Hematopoietic multipotent progenitor cell treated with erythropoietin and hydrocortisone succinate and interleukin-3 and kit ligand, for 6 days (in vitro differentiated cells): ENCODE measurements at regions not wholly inside any gene's neighbourhood (a gene's known extent, or its start where the extent isn't known, plus 50 kb on each side); places are given as distances from the start of the nearest gene placed in this dataset.

Source experiments
- DNase-seq: peaks from one replicate; pipeline ENCODE4 v3.0.0-alpha.2; 2015

GRCh38 chr2:6301426-6301825 is 564.3 kb downstream of the CMPK2 start:
- DNase-seq = no peak

- no peak for DNase-seq
Observed at GRCh38 chr2:6308986-6309385, 556.7 kb downstream of the CMPK2 start.

- no peak for DNase-seq
Observed at GRCh38 chr2:6309415-6310255, 556.1 kb downstream of the CMPK2 start.

GRCh38 chr2:6310256-6311215 is 555.2 kb downstream of the CMPK2 start:
- no peak for DNase-seq

DNA sequence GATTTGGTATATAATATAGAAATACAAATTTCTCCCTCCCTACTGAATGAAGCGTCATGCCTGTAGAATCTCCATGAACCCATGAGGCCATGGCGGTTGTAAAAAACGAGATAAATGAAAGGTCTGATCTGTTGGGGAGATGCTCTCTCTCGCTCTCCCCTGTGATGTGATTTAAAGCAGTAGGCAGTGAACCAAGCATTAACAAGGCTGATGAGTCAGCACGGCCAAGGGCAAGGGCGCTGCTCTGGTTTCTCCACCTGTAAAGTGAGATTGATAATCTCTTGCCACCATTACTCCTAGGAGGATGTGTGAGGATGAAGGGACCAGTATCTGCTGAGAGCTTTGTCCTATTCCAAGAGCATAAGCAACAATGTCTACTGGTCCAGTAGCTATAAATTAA is 553.3 kb downstream of the CMPK2 start:
- no peak for DNase-seq

GRCh38 chr2:6314218-6314960 is 551.3 kb downstream of the CMPK2 start:
- DNase-seq = no peak

GRCh38 chr2:6325616-6326015 is 540.1 kb downstream of the CMPK2 start:
- DNase-seq = no peak

DNA sequence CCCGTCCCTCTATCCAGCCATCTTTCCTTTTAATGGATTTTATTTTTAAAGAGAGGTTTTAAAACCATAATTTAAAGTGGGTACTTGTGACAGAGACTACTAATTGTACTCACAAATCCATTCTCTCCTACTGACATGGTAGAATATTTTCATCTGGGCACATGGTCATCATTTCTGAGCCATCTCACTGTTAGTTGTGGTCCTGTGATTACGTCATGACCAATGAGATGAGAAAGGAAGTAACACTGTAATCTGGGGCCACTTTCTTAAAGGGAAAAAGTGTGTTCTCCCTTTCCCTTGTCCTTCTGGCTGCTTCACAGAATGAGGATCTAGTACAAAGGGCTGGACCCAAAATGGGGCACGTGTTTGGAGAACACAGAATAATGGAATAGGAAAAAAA is 538.7 kb downstream of the CMPK2 start:
- DNase-seq = no peak

DNA sequence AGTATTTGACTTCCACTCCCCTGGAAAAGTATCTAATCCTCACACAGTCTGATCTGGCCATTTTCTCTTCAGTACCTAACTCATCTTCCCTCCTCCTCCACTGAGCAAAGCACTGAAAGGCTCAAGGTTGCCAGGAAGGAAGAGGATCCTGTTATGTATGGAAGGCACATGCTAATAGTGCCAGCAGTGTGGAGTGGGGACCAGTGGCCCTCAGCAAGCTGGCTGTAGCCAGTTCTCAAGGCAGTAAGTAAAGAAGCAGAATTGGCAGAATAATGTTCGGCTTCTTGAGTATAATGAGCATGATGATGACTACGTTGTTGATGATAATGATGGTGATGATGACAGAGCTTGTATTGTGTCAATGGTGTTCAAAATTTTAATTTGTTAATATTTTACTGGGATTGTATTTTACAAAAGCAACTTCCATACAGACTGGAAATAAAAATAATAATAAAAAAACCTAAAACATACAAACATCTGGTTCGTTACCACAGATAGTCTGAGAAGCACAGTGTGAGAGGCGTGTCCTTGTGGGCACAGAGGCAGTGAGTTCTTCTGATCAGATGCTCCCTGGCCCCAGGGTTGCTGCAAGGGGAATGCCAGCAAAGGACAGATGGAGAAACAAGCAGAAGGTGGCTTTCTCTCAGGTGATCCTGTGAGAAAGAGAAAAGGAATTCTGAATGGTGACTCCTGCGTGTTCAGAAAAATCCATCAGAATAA is 528.8 kb downstream of the CMPK2 start:
- no peak for DNase-seq

- no peak for DNase-seq
Observed at GRCh38 chr2:6337472-6337820, 528.3 kb downstream of the CMPK2 start.

DNA sequence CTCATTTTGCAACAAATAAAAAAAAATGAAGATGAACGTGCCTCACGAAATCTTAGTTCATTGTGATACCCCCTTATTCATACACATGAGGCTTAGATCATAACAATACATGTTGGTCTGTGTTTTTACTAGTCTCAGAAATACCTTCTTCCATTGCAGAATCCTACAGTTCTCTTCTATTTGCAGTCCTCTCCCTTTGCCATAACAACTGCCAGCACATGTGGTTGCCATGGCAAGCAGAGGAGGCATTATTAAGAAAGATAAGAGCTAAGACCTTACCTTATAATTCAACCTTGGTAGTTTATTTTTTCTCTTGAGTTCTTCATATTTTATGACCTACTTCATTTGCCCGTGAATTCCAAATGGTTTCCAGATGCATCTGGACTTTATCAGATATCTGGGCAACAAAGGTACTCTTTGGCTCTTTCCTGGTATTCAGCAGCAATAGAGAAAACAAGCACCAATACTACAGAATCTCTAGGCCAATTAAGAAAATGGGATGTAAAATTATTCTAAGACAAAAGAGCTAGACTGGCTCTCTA is 524.0 kb downstream of the CMPK2 start:
- DNase-seq = no peak

GRCh38 chr2:6342273-6342920 is 523.3 kb downstream of the CMPK2 start:
- DNase-seq = no peak

GRCh38 chr2:6343076-6343475 is 522.6 kb downstream of the CMPK2 start:
- DNase-seq = no peak

DNA sequence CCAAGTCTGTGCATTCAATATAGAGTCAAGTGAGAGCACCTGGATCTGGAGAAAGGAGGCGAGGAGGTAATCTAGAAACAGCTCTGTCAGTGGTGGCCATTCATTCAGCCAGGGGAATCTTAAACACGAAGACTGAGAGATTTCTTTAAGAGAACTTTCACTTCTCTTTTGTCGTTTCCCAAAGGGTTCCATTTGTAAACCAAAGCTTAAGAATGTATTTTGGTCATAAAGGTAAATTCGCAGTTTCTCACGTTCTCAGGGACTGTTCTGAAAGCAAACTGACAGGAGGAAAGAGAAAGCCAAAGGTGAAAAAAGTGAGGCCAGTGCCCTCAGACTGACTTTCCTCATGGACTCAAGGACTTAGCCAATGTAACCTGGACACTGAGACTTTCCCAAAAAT is 513.5 kb downstream of the CMPK2 start:
- DNase-seq = no peak

- peak; percentile 7 for DNase-seq
Observed at GRCh38 chr2:6352906-6353515, 512.7 kb downstream of the CMPK2 start.

- DNase-seq = no peak
Observed at GRCh38 chr2:6353669-6354068, 512.0 kb downstream of the CMPK2 start.

DNA sequence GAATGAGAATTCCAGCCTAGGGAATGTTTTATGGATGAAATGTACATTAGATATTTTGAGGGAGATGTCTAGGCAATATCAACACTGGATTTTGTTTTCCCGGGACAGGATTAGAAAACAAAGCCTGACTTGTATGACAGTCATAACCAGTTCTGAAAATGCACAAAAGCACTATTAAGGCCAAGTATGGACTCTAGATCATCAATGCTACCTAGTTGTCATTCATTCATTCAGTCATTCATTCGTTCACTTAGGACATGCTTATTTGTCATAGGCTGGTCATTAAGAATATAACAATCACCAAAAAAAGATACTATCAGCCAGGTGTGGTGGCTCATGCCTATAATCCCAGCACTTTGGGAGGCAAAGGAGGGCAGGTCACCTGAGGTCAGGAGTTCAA is 511.2 kb downstream of the CMPK2 start:
- no peak for DNase-seq

DNA sequence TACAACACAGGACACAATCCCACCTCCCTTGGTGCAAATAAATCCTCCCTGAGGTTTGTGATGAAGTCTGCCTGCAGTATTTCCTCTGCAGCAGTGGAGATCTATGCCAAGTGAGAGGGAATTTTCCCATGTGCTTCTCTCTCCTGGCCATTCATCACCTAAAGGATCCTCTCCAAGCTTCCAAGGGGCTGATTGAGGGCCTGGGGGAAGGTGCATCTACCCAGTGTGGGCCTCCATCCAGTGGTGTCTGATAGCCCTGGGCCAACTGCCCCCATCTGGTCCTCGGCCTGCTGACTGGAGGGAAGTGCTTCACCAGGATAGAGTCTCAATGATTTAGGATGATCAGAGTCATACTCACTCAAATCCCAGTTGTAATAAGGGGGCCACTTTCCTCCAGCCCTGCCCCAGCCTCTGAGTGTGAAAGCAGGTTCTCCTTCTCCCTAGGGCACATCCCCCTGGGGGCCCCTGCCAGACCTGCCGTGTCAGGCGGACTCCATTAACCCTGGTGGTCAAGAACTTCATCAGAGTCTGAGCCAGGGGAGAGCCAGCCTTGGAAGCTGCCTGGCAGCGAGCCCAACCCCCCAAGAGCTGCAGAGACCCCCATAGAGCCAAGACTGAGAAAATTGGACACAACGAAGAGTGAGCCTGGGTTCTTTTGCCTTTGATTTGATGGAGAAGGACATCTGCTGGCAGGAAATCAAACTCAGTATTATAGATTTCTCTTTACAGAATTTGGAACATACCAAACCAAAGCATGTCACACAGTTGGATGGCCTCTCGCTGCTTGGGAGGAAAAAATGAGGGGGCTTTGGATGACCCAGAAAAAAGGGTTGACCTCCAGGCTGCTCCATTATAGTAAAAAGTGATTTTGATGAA is 509.6 kb downstream of the CMPK2 start:
- no peak for DNase-seq

- DNase-seq = no peak
Observed at GRCh38 chr2:6358546-6358945, 507.2 kb downstream of the CMPK2 start.

- DNase-seq = no peak
Observed at GRCh38 chr2:6358985-6359384, 506.7 kb downstream of the CMPK2 start.
